H1 (cell line): ENCODE measurements at regions not wholly inside any gene's neighbourhood (a gene's known extent, or its start where the extent isn't known, plus 50 kb on each side); places are given as distances from the start of the nearest gene placed in this dataset.

Experiments used
- CTCF ChIA-PET: fragments of 300-600 bp; sonication (Branson Sonifier 250); formaldehyde crosslinking; loops from one replicate; lab custom pipeline; 2021; ENCODE audit not compliant: partially characterized antibody; lab: Charles Lee
- POLR2A ChIA-PET: fragments of 300-600 bp; sonication (Branson Sonifier 250); formaldehyde crosslinking; loops from one replicate; lab custom pipeline; 2021; ENCODE audit warnings: inconsistent platforms; ENCODE audit not compliant: partially characterized antibody; lab: Charles Lee
- DNase-seq, 2 experiments: peaks; one replicate each; pipeline versions ENCODE4 v3.0.0 to v3.0.0-alpha.2; 2010 to 2022; ENCODE audit warnings: low spot score in 2 of 2, low read depth in 1 of 2, mixed read lengths in 1 of 2
- FAIRE-seq: peaks from 2 replicates; lab custom pipeline; 2011; peaks lifted over from hg19 to GRCh38; lab: Jason Lieb, UNC
- H2AFZ ChIP-seq: 2 replicates; pipeline ENCODE4 v1.8.1; 2012; ENCODE audit warnings: low read length, inconsistent platforms
- H2AK5ac ChIP-seq: 2 replicates; pipeline ENCODE4 v1.6.1; 2013; ENCODE audit warnings: low read depth, low read length
- H2BK120ac ChIP-seq: replicated peaks from 2 replicates; pipeline ENCODE3; 2013; ENCODE audit warnings: low read depth, low read length, inconsistent platforms
- H2BK12ac ChIP-seq: 2 replicates; pipeline ENCODE4 v1.6.1; 2013; ENCODE audit warnings: low read depth, low read length
- H2BK15ac ChIP-seq: 2 replicates; pipeline ENCODE4 v1.6.1; 2013; ENCODE audit warnings: low read length
- H2BK20ac ChIP-seq: 2 replicates; pipeline ENCODE4 v1.6.1; 2013; ENCODE audit warnings: low read length
- H2BK5ac ChIP-seq: 2 replicates; pipeline ENCODE4 v1.6.1; 2013; ENCODE audit warnings: low read depth, low read length
- H3K14ac ChIP-seq: 2 replicates; pipeline ENCODE4 v1.6.1; 2013; ENCODE audit warnings: inconsistent platforms; ENCODE audit not compliant: insufficient read length
- H3K18ac ChIP-seq: 2 replicates; pipeline ENCODE4 v1.6.1; 2013; ENCODE audit warnings: low read length; ENCODE audit errors: extremely low read depth
- H3K23ac ChIP-seq: 2 replicates; pipeline ENCODE4 v1.6.1; 2013; ENCODE audit warnings: inconsistent platforms; ENCODE audit not compliant: insufficient read length
- H3K23me2 ChIP-seq: 2 replicates; pipeline ENCODE4 v1.6.1; 2013; ENCODE audit warnings: low read depth, low read length
- H3K27ac ChIP-seq: 2 replicates; pipeline ENCODE4 v1.6.1; 2011; ENCODE audit warnings: low read depth, low read length, inconsistent platforms
- H3K27me3 ChIP-seq, 4 experiments: replicated peaks in 1 of 4; 1 replicate in 1 of 4; 2 replicates in 3 of 4; pipeline versions ENCODE4 v1.6.1 to v1.8.1; 2011 to 2013; ENCODE audit warnings: low read length in 3 of 4, mild to moderate bottlenecking in 3 of 4, inconsistent platforms in 2 of 4, mixed read lengths in 2 of 4, moderate library complexity in 1 of 4; ENCODE audit not compliant: control insufficient read depth in 3 of 4, insufficient read depth in 3 of 4; ENCODE audit errors: extremely low read depth in 1 of 4
- H3K36me3 ChIP-seq, 4 experiments: 2 replicates each; pipeline versions ENCODE4 v1.6.1 to v1.8.1; 2011 to 2013; ENCODE audit warnings: mild to moderate bottlenecking in 4 of 4, low read length in 3 of 4, moderate library complexity in 2 of 4, control low read depth in 1 of 4, inconsistent platforms in 1 of 4; ENCODE audit not compliant: insufficient read depth in 4 of 4, control insufficient read depth in 2 of 4
- H3K4ac ChIP-seq: replicated peaks from 2 replicates; pipeline ENCODE3; 2013; ENCODE audit warnings: low read length, low read depth, mixed read lengths, inconsistent platforms; ENCODE audit not compliant: insufficient read length
- H3K4me1 ChIP-seq, 4 experiments: replicated peaks in 1 of 4; 1 replicate in 1 of 4; 2 replicates in 3 of 4; pipeline versions ENCODE4 v1.6.1 to v1.8.1; 2011 to 2013; ENCODE audit warnings: low read length in 3 of 4, inconsistent platforms in 2 of 4, mixed read lengths in 1 of 4; ENCODE audit not compliant: insufficient read depth in 4 of 4, control insufficient read depth in 3 of 4
- H3K4me2 ChIP-seq, 2 experiments: 2 replicates each; pipeline versions ENCODE4 v1.6.1 to v1.8.1; 2011 to 2013; ENCODE audit warnings: low read depth in 2 of 2, low read length in 2 of 2, control low read depth in 1 of 2, inconsistent platforms in 1 of 2, mild to moderate bottlenecking in 1 of 2; ENCODE audit not compliant: insufficient read depth in 1 of 2
- H3K4me3 ChIP-seq, 4 experiments: fragments of 200-600, 300-600 bp in 1 of 4; sonication (generic), shearing (Covaris generic), sonication (Bioruptor Twin) in 1 of 4; 2 replicates each; pipeline versions ENCODE4 v1.5.1 to v1.8.1; 2011 to 2016; ENCODE audit warnings: low read length in 4 of 4, low read depth in 3 of 4, control low read depth in 2 of 4, inconsistent platforms in 2 of 4, mild to moderate bottlenecking in 2 of 4, mixed read lengths in 1 of 4, moderate library complexity in 1 of 4; ENCODE audit not compliant: insufficient read depth in 2 of 4; ENCODE audit errors: extremely low read depth in 1 of 4
- H3K56ac ChIP-seq: replicated peaks from 2 replicates; pipeline ENCODE3; 2013; ENCODE audit warnings: low read depth, mild to moderate bottlenecking, mixed read lengths, low read length, inconsistent platforms; ENCODE audit not compliant: insufficient read length
- H3K79me1 ChIP-seq: 2 replicates; pipeline ENCODE4 v1.6.1; 2013; ENCODE audit warnings: low read depth, low read length, control low read depth
- H3K79me2 ChIP-seq, 2 experiments: 2 replicates each; pipeline versions ENCODE4 v1.6.1 to v1.8.1; 2012 to 2013; ENCODE audit warnings: low read length in 2 of 2, mild to moderate bottlenecking in 2 of 2, inconsistent platforms in 1 of 2; ENCODE audit not compliant: insufficient read depth in 2 of 2, control insufficient read depth in 1 of 2
- H3K9ac ChIP-seq, 4 experiments: replicated peaks in 1 of 4; 1 replicate in 1 of 4; 2 replicates in 3 of 4; pipeline versions ENCODE4 v1.6.1 to v1.8.1; 2011 to 2013; ENCODE audit warnings: low read depth in 3 of 4, low read length in 3 of 4, control low read depth in 2 of 4, mild to moderate bottlenecking in 2 of 4, moderate library complexity in 2 of 4, inconsistent platforms in 1 of 4; ENCODE audit errors: extremely low read depth in 1 of 4
- H3K9me3 ChIP-seq, 2 experiments: 2 replicates each; pipeline versions ENCODE4 v1.6.1 to v1.8.1; 2012 to 2013; ENCODE audit warnings: mild to moderate bottlenecking in 2 of 2, moderate library complexity in 2 of 2, control low read depth in 1 of 2, inconsistent platforms in 1 of 2, low read depth in 1 of 2, low read length in 1 of 2, mixed read lengths in 1 of 2; ENCODE audit not compliant: insufficient read depth in 2 of 2
- H4K20me1 ChIP-seq, 2 experiments: replicated peaks in 1 of 2; 2 replicates each; pipeline versions ENCODE3 to v1.8.1; 2011 to 2013; ENCODE audit warnings: inconsistent platforms in 2 of 2, low read length in 2 of 2, mild to moderate bottlenecking in 1 of 2; ENCODE audit not compliant: insufficient read depth in 2 of 2, control insufficient read depth in 1 of 2
- H4K5ac ChIP-seq: 2 replicates; pipeline ENCODE4 v1.6.1; 2013; ENCODE audit warnings: low read length, low read depth, mixed read lengths, inconsistent platforms; ENCODE audit not compliant: insufficient read length
- H4K8ac ChIP-seq: 2 replicates; pipeline ENCODE4 v1.8.0; 2013; ENCODE audit warnings: mild to moderate bottlenecking, moderate library complexity, low read length, inconsistent platforms; ENCODE audit not compliant: insufficient read depth; ENCODE audit errors: extremely low read depth
- H4K91ac ChIP-seq: replicated peaks from 2 replicates; pipeline ENCODE3; 2013; ENCODE audit warnings: low read length, mixed read lengths, inconsistent platforms; ENCODE audit not compliant: insufficient read length
- EGR1 ChIP-seq: IDR thresholded peaks from 2 replicates; pipeline ENCODE4 v1.6.1; 2011; ENCODE audit warnings: low read depth, low read length, borderline replicate concordance
- EP300 ChIP-seq, 2 experiments: IDR thresholded peaks; 1 replicate in 1 of 2; 2 replicates in 1 of 2; pipeline ENCODE4 v1.6.1; 2011 to 2012; ENCODE audit warnings: low read depth in 2 of 2, low read length in 2 of 2, mild to moderate bottlenecking in 2 of 2, borderline replicate concordance in 1 of 2, inconsistent platforms in 1 of 2, moderate library complexity in 1 of 2
- WGBS, 2 experiments: shearing (Covaris generic) in 1 of 2; methylation state at CpG; one replicate each; pipeline versions ENCODE4 v1.1.6 to v1.1.7; 2013 to 2015; ENCODE audit warnings: low lambda C conversion rate in 2 of 2, mixed read lengths in 2 of 2, inconsistent platforms in 1 of 2, low coverage in 1 of 2, missing lambda C conversion rate in 1 of 2; ENCODE audit not compliant: insufficient replicate concordance in 2 of 2, insufficient coverage in 1 of 2, insufficient read length in 1 of 2; ENCODE audit errors: extremely low coverage in 1 of 2, missing lambda C conversion rate in 1 of 2; 5-methylcytosine and 5-hydroxymethylcytosine counted together

DNA sequence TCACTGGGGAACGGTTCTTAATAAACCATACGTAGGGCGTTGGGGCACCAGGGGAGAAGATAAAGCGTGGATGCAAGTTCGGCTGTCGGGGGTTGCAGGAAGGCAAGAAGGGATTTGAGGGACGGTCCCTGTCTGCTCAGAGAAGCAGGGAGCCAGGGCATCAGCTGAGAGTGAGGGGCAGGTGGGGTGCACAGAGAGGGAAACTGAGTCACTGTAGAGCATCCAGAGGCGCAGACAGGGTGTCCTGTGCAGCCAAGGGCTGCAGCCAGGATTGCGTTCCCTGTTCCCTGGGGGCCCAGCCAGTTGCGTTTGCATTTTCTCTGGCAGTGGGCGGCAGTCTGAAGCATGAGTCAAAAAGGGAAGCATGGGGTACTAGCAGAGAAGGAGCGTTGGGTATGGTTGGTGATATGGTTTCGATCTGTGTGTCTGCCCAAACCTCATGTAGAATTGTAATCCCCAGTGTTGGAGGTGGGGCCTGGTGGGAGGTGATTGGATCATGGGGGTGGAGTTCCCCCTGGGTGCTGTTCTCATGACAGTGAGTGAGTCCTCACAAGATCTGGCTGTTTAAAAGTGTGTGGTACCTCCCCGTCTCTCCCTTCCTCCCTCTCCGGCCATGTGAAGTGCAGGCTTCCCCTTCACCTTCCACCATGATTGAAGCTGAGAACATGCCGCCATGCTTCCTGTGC lies 202.9 kb downstream of the NDUFA10 start:
- FAIRE-seq (no peak), DNase-seq (peak in 1 of 2 experiments; percentile 32)
- H3K27me3 ChIP-seq: no peaks in the 10 kb centered on the region; a peak in 1 of 7 replicates
- no peak overlapping the region for H2AK5ac ChIP-seq
- H3K9ac ChIP-seq: no peak overlapping the region
- 93% methylated on average over 15 of the region's 16 CpGs; no CpG with 5 or more reads in 1 of the 2 experiments for WGBS, 2 experiments
- H3K14ac ChIP-seq: no peak overlapping the region
- no peaks in the 10 kb centered on the region for H3K9me3 ChIP-seq
- H3K79me1 ChIP-seq: no peaks in the 10 kb centered on the region
- no peak overlapping the region for H2AFZ ChIP-seq
- peaks cover 0 to 2% (median 0%) of the 10 kb centered on the region in 4 experiments; a peak in 2 of 7 replicates for H3K4me1 ChIP-seq
- ChIA-PET CTCF (interaction anchor here (0.6 kb wide), 1 partner anchor 145 kb away, joined by 3 read pairs; no protein-coding TSS in a partner anchor), POLR2A (no interaction called here)
- no peak overlapping the region for H2BK5ac ChIP-seq
- H3K4me2 ChIP-seq: no peak overlapping the region
- no peak overlapping the region for H2BK20ac ChIP-seq
- H3K23me2 ChIP-seq: no peaks in the 10 kb centered on the region
- H4K8ac ChIP-seq: no peak overlapping the region
- no peak overlapping the region for H4K91ac ChIP-seq
- no peak overlapping the region for H3K18ac ChIP-seq
- no peak overlapping the region for H3K4ac ChIP-seq
- no peak overlapping the region for H3K27ac ChIP-seq
- no peaks in the 10 kb centered on the region for H3K36me3 ChIP-seq
- TF ChIP-seq EP300 (IDR thresholded peaks at IDR 0.05; ENCODE audit: borderline replicate concordance in 1 of 2, low read depth in 2 of 2, low read length in 2 of 2) (no peak), EGR1 (no peak)
- no peak overlapping the region for H2BK15ac ChIP-seq
- H4K5ac ChIP-seq: no peak overlapping the region
- H3K4me3 ChIP-seq: no peak overlapping the region
- H4K20me1 ChIP-seq: no peaks in the 10 kb centered on the region
- no peak overlapping the region for H2BK12ac ChIP-seq
- H3K23ac ChIP-seq: no peak overlapping the region
- H3K56ac ChIP-seq: no peak overlapping the region
- no peak overlapping the region for H2BK120ac ChIP-seq
- H3K79me2 ChIP-seq: no peaks in the 10 kb centered on the region
